ENCODE measurements at regions not wholly inside any gene's neighbourhood (a gene's known extent, or its start where the extent isn't known, plus 50 kb on each side); places are given as distances from the start of the nearest gene placed in this dataset.
A peak's percentile ranks its signal among the peaks of the same experiment; 100 is the strongest.
"Not testable (repeated sequence)": the region's sequence is repeated elsewhere in the genome, so short reads cannot be mapped to it uniquely, and the experiment has no call there.

DNA sequence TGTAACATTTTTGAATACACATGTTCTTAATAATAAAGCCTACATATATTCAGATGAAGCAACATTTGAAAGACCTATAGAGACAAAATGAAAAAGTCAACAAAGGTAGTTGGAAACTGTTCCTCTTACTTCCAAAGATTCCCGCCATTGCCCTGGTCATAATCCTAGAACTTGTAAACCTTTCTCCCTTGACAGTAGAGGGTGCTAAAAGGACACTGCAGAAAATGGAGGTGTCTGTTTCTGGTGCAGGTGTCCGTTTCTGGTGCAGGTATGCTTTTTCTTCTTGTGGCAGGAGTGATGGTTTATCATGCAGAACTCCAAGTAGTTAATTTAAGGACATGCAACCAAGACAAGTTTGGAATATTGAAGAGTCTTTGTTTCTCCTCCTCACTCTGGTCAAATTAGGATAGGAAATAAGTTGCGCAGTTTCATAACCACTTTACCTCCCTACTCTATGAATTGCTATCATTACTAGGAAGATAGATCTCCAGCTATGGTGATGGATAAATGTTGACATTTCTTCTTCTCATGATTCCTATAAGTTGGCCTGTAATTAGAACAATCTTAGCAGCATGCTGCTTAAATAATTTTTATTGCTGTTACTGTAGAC lies 56.0 kb upstream of the FAM174A start:
- peak in 1 of 2 donors; percentile 35 for DNase-seq

DNA sequence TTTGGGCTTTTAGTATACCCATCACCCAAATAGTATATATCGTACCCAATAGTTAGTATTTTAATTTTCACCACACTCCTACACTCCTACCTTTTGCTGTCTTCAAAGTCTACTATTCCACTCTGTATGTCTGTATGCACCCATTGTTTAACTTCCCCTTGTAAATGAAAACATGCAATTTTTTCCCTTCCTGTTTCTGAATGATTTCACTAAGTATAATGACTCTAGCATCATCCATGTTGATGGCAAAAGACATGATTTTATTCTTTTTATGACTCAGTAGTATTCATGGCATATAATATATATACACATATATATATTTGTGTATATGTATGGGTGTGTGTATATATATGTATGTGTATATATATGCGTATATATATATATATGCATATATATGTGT lies 63.1 kb upstream of the FAM174A start:
- no peak for DNase-seq

DNA sequence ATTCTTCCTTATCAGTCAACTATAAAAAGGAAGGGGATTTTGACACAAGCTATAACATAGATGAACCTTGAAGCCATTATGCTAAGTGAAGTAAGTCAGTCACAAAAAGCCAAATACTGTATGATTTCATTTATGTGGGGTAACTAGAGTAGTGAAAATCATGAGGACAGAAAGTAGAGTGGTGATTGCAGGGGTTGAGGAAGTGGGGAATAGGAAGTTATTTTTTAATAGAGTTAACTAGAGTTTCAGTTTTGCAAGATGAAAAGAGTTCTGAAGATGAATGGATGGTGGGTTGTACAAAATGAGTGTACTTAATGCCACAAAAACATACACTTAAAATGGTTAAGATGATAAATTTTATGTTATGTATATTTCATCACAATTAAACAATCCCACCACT lies 65.4 kb upstream of the FAM174A start:
- no peak for DNase-seq

GRCh38 chr5:100464418-100464817 lies 70.8 kb upstream of the FAM174A start:
- no peak for DNase-seq

DNA sequence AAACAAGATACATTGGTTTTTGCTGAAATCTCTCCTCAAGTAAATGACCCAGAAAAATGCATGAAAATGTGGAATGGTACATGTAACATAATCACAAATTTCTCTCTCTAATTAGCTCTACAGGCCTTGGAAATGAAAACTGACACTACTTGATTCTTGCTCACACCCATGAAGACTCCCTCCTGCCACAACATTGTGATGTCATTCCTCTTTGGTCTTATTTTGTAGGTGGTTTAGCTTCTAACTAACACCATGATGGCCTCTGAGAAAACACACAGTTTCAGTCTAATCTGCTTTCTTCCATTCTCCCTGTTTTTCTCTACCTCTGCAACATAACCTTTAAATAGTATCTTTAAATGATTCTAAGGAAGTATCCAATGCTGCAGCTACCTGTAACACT lies 78.6 kb upstream of the FAM174A start:
- DNase-seq, result no peak

GRCh38 chr5:100452126-100452525 lies 83.0 kb upstream of the FAM174A start:
- DNase-seq, result no peak

DNA sequence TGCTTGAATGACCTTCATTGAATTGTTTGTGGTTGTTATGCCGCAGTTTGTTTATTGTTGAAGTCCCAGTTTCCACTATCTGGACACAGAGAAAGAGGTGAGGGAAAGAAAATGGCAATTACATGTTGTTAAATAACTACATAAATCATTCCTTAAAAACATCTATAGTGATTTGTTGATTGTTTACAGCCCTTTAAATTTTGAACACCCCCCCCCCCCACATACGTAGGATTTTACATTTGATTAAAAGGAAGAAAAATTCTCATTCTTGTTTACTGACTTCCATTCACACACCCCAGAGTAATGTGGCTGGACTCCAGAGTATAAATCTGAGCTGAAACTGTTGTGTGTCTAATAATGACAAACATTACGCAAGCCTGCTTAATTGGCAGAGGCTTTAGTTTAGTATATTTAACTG lies 87.1 kb upstream of the FAM174A start:
- no peak for DNase-seq

- no peak for DNase-seq
Measured at GRCh38 chr5:100446879-100447430, 88.2 kb upstream of the FAM174A start.

GRCh38 chr5:100444961-100445360 lies 90.2 kb upstream of the FAM174A start:
- no peak for DNase-seq

DNA sequence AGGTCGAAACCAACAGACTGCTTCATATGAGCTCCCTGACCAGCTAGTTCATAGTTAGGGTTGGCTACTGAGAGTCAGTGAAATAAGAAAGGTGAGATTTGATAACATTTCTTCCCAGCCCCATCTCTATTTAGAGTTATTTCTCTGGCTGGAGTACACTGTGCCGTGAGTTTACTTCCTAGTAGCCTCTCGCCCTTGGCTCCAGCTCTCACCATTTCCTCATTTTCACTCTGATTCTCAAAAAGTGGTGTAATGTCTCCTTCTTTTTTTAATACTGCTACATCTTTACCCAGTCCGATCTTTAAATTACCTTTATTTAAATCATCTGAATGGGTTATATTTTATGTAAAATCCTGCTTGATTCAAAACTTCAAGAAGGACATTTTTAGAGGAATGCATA lies 100.4 kb upstream of the FAM174A start:
- no peak for DNase-seq

- no peak for DNase-seq
Measured at GRCh38 chr5:100432741-100433140, 102.4 kb upstream of the FAM174A start.

DNA sequence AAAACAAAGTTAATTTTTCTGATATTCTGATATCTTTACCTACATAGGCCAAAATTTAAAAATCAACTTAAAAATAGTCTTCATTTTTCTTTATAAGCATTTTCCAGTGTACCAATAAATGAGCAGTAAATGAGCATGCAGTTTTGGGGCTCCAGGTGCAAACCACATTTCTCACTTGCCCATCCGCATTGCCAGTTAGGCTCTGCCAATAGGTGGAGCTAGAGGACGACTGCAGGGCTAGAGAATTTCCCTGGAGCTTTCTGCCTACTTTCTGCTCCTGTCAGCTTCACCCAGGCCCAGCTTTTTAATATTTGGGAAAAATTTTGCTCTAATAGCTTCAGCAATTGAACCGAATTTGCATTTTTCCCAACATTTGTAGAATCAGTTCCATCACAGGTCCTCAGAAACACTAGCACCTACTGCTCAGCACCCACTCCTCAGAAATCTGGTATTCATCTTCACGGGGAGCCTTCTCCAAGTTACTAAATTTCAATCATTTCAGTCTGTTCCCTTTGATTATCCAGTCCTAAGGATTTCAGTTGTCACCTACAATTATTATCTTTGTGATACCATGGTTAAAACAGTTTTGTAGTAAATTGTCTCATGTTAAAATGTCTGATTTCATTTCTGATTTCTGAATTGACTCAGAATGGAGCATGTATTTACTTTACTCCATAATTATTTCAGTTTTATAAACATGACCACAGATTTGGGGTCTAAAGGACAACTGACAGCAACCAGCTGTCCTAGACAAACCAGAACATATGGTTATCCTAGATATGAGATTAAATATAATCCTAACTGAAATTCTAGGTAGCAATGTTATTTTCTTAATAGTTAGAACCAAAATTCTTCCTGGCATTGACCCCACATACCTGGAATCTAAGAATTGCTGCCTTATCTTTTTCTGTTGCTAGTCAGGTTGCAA lies 104.6 kb upstream of the FAM174A start:
- peak; percentile 13 to 50 for DNase-seq

DNA sequence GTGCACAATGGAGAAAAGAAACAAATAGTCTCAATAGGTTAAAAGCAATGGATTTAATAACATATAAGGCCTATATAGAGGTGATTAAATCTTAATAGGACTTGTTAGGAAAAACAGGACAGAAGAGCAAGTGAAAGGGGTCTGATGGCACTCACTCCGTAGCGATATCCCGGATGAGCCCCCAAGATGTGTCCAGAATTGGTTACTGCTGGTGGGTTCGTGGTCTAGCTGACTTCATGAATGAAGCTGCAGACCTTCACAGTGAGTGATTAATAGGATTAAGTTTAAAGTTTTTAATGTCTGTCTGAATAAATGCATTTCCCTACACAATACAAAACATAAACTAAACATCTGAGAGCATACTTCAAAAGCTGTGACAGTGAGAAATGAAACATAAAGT lies 110.4 kb upstream of the FAM174A start:
- DNase-seq, result no peak

- DNase-seq, result no peak
Measured at GRCh38 chr5:100424017-100424416, 111.2 kb upstream of the FAM174A start.

- DNase-seq, result no peak
Measured at GRCh38 chr5:100423330-100423729, 111.8 kb upstream of the FAM174A start.

- DNase-seq, result no peak
Measured at GRCh38 chr5:100421360-100421759, 113.8 kb upstream of the FAM174A start.

DNA sequence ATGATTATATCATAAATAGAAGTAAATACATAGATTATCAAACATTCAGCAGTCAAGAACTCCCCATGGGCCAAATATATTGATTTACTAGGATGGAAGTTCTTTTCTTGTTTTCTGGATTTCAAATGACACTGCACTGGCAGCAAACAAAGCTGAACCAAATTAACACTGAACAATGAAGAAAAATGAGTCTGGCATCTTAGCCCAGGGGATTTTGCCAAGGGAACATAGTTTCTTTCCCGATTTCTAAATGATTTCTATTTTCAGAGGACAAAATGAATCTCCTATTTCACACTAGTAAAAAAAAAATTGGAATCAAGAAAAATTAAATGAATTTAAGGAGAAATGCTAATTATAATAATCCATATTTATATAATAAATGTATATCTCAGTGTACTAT lies 116.9 kb upstream of the FAM174A start:
- DNase-seq, result no peak

DNA sequence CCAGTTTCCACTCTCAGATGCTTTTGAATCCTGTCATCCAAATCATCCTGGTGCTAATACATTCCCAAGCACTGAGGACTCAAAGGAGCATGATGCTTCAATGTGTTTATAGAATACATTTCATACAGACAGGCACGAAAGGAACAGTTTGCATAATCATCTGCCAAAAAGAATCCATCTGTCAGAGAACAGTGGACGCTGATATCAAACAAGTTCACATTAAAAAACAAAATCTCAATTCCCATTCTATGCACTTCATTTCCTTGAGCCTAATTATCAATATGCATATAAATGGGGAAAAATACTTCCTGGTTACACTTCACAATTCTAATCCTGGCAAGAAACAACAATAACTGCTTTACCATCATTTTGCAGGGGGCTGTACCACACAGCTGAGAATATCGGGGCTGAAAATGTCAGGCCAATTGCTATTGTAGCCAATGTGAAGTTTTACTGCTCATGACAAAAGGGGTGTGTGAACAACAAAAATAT lies 125.5 kb upstream of the FAM174A start:
- DNase-seq, result no peak

GRCh38 chr5:100407053-100407452 lies 128.1 kb upstream of the FAM174A start:
- no peak for DNase-seq

DNA sequence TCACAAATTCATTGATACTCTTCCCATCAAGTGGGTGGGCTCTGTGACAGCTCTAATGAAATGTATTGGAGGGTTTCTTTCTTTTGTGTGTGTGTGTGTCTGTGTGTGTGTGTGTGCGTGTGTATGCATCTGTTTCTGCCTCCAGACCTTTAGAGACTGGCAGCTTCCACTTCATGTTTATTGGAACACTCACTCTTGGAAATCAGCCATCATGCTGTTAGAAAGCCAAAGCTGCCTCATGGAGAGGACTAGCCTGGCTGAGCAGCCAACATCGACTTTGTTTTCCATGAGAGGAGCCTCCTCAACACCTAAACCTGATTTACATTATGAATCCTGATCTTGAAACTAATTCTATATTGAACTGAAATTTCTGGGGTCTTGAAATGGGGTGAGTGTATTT lies 128.5 kb upstream of the FAM174A start:
- no peak for DNase-seq

DNA sequence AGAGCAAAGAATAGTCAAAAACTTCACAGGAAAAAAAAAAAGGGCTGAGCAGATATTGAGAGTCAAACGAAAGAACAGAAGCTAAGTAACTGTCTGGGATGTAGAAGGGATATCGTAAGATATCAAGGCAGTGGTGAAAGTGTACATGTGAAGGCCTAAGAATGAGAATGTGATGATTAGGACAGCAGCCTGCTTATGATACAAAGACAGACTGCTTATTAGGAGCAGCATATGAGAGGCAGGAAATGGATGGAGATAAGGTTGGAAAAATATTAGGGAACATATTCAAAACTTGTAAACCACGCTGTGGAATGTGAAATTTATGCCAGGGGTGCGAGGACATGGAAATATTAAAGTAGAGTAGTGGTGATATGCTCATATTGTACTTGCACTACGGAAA lies 133.1 kb upstream of the FAM174A start:
- no peak for DNase-seq

- DNase-seq, result no peak
Measured at GRCh38 chr5:100401149-100401548, 134.0 kb upstream of the FAM174A start.

DNA sequence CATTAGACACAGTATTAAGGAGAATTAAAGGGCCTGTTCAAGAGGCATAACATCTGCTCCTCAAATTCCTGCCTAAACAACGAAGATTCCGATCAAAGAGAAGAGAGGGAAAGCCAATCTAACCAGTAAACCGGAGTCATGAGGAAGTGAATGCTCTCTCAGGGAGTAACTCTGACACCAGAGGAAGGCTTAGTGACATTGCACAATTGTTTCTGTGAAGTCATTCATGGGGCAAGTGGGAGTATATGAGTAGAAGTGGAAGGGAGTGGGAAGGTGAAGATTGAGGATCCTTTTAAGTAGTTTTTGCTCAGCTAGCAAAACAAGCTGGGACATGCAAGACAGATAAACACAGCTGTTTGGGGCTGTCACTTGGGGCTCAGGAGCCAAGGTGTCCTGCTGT lies 136.4 kb upstream of the FAM174A start:
- DNase-seq, result not testable (repeated sequence)
